DMS153 (cell line): ENCODE measurements at regions not wholly inside any gene's neighbourhood (a gene's known extent, or its start where the extent isn't known, plus 50 kb on each side); places are given as distances from the start of the nearest gene placed in this dataset.
"Not testable (repeated sequence)": the region's sequence is repeated elsewhere in the genome, so short reads cannot be mapped to it uniquely, and the experiment has no call there.

ENCODE experiments used
- DNase-seq: peaks from one replicate; lab custom pipeline; 2025; lab: John Stamatoyannopoulos, UW

DNA sequence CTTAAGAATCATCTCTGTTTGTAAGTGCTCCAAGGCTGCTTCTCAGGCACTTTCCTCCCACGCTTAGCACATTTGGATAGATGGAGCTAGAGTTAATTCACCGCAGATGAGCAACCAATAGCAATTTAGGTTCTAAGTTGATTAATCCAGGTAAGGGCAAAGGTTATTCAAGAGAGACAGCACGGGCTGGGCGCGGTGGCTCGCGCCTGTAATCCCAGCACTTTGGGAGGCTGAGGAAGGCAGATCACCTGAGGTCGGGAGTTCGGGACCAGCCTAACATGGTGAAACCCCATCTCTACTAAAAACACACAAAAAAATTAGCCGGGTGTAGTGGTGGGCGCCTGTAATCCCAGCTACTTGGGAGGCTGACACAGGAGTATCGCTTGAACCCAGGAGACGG lies 54.5 kb upstream of the UNC13C start:
- not testable (repeated sequence) for DNase-seq

- no peak for DNase-seq
Observed at GRCh38 chr15:53918180-53919079, 59.8 kb upstream of the UNC13C start.

GRCh38 chr15:53917109-53917508 lies 61.1 kb upstream of the UNC13C start:
- no peak for DNase-seq

GRCh38 chr15:53911431-53911830 lies 66.8 kb upstream of the UNC13C start:
- no peak for DNase-seq

- DNase-seq = no peak
Observed at GRCh38 chr15:53910852-53911251, 67.4 kb upstream of the UNC13C start.

DNA sequence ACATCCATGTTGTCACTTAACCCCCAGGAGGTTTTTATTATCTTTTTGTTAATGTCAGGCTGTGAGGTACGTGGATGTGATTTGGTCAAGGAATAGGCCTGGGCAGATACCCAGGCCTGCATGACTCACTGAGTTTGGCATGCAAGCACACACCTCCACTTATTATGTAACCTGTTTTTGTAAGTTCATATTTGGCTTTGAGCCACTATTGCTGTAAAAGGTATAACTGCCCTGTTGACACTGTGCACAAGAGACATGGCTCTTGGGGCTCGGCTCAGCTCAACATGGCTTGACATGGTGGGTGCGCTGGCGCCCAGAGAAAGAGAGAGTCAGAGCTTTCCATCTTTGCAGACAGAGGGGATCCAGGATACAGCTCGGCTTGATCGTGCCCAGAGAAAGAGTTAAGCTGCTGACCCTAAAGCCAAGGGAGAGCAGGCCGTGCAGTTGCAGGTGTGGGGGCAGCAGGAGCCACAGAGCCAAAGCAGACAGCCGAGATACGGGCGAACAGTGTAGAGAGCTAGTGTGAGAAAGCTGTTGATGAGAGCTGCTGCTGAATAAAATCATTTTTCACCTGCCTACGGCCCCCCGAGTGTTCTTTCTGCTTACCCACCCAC lies 67.9 kb upstream of the UNC13C start:
- DNase-seq = peak; percentile 15

GRCh38 chr15:53903129-53903528 lies 75.1 kb upstream of the UNC13C start:
- DNase-seq = no peak

DNA sequence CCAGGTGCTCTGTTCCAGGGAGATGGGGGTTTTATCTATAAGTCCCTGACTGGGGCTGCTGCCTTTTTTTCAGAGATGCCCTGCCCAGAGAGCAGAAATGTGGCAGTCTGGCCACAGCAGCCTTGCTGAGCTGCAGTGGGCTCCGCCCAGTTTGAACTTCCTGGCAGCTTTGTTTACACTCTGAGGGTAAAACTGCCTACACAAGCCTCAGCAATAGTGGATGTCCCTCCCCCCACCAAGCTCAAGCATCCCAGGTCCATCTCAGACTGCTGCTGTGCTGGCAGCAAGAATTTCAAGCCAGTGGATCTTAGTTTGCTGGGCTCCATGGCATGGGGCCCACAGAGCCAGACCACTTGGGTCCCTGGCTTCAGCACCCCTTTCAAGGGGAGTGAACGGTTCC lies 84.8 kb upstream of the UNC13C start:
- peak; percentile 35 for DNase-seq

DNA sequence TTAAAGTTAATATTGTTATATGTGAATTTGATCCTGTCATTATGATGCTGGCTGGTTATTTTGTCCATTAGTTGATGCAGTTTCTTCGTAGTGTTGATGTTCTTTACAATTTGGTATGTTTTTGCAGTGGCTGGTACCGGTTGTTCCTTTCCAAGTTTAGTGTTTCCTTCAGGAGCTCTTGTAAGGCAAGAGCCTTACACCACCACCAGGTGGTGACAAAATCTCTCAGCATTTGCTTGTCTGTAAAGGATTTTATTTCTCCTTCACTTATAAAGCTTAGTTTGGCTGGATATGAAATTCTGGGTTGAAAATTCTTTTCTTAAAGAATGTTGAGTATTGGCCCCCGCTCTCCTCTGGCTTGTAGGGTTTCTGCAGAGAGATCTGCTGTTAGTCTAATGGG lies 86.4 kb upstream of the UNC13C start:
- not testable (repeated sequence) for DNase-seq

DNA sequence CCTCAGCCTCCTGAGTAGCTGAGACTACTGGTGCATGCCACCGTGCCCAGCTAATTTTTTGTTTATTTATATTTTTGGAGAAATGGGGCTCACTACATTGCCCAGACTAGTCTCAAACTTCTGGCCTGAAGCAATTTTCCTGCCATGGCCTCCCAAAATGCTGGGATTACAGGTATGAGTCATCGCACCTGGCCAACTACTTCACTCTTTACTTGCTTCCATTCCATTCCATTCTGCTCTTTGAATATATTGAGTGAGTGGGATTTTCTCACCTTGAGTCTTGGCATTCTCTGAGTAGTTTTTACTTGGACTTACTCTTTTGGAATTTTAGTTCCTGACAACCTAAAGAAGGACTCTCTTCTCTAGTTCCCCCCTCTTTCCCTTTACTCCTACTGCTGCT lies 93.8 kb upstream of the UNC13C start:
- no peak for DNase-seq

DNA sequence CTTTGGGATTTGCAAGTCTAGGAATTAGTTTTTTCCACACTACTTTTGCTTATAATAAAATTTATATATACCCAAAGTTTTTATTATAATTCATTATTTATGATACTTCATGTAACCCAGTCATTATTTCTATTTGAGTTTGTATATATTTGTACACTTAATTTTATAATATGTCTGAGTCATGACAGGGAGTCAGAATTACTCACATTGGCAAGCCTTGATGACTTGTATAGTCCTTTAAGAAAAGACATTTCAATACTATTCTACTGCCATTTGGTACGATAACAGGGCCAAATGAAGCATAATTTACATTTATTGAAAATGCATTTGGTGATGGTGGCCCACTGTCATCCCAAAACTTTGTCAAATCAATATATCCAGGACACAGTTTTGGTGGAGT lies 95.9 kb upstream of the UNC13C start:
- no peak for DNase-seq

DNA sequence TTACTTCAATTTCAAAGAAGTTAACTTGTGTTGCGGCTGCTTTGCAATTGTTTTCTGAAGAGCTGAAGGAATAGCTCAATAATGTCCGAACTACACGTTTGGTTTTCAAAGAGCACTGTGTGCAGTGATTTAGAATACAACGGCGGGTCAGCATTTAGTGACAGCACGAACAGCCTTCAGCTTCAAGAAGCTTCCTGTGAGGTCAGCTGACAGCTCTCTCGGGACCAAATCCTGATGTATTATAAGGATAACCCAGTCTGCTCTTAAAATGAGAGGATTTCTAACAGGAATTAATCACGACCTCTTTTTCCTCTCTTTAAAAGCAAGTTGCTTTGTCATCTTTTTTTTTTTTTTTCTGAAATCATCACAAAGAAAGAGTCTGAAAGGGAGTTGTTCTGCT lies 97.9 kb upstream of the UNC13C start:
- DNase-seq = no peak

- DNase-seq = no peak
Observed at GRCh38 chr15:53875711-53876110, 102.5 kb upstream of the UNC13C start.

DNA sequence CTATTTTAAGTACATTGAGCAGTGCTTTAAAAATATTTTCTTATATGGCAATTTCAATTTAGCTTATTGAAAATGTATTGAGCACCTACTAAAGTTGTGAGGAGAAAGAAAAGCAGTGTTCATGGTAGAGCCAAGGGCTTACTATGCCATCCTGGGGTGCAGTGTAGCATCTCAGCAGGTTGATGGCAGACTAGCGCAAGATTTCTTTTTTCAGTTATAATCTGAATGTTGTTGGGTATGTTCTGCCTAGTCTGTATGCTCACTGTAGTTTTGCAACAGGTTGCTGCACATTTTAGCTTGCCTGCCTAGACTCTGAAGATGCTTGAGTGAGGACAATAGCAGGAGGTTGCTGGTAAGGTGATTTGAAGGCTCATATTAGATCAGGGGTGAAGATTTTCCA lies 103.1 kb upstream of the UNC13C start:
- DNase-seq = no peak

DNA sequence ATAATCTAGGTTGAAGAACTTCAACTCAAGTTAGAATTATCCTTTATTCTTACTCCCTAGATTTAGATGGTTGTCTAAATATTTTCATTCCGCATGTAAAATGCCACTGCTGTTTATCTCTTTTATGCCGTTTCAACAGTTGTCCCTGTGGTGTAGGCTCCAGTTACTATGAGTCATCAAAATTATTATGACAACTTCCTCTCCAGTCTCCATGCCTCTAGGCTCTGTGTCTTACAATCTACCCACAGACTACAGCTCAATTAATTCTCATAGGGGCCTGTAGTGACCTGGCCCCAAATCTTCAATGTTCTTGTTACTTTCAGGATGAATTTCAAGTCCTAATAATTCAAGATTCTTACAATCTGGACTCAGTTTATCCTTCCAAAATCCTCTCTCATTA lies 105.8 kb upstream of the UNC13C start:
- no peak for DNase-seq

DNA sequence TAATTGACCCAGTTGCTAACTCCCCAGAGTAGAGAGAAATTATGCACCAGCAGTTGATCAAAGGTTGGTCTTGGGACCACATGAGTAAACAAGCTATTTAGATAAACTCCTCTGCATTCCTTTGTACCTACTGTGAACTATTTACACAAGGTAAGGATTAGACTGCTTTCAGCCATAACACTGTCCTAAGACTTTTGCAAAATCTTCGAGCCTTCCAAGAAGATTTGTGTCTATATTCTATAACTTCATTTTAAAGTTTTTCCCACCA lies 108.5 kb upstream of the UNC13C start:
- DNase-seq = no peak

GRCh38 chr15:53869044-53869805 lies 109.0 kb upstream of the UNC13C start:
- DNase-seq = no peak

- no peak for DNase-seq
Observed at GRCh38 chr15:53862386-53862785, 102.9 kb upstream of the WDR72 start.

DNA sequence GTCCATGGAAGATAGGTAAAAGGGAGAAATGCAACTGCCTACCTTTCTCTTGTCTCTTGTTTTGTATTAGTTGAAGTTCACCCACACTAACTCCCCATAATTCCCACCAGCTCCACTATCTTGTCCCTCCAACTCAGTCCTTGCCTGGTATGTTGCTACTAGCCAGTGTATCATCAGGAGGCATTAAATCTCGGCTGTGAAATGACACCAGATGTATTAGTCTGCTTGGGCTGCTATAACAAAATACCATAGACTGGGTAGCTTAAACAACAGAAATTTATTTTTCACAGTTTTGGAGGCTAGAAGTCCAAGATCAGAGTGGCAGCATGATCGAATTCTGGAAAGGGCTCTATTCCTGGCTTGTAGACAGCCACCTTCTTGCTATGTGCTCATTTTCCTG lies 102.3 kb upstream of the WDR72 start:
- DNase-seq = no peak

DNA sequence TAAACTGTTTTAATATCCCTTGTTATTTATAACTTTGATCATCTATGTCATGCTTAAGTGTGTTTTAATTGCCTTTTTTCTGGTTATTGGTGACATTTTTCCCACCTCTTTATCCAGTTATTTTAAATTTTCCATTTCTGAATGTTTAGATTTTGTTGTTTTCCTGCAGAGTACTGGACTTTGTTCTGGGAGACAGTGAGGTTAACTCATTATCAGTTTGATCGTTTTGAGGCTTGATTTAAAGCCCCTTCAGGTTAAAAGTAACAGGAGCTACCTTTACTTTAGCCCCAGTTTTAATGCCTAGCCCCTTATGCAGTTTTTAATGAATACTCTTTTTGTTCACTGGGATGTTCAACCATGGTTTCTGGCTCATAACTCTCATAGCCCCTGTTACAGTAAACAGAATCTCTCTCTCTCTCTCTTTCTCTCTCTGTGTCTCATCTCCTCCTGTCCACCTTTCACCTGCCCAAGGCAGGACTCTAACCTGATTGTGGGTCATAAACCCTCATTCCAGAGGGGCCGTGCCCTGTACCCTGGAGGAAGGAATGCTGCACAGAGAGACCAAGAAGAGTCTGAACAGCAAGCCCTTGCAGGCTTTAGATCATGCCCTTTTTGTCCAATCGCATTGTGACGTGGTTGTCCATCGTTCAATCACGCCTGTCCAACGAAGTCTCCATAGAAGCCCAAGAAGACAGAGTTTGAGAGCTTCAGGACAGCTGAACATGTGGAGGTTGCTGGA lies 91.8 kb upstream of the WDR72 start:
- no peak for DNase-seq

- DNase-seq = no peak
Observed at GRCh38 chr15:53847745-53848144, 88.3 kb upstream of the WDR72 start.

GRCh38 chr15:53844634-53845033 lies 85.2 kb upstream of the WDR72 start:
- DNase-seq = no peak
